Activated CD8-positive, alpha-beta memory T cell treated with anti-CD3 and anti-CD28 coated beads for 36 hours (primary cell): ENCODE measurements at regions not wholly inside any gene's neighbourhood (a gene's known extent, or its start where the extent isn't known, plus 50 kb on each side); places are given as distances from the start of the nearest gene placed in this dataset.

ENCODE experiments used
- CTCF ChIA-PET: fragments of 350-600 bp; sonication (Branson Sonifier 250); formaldehyde crosslinking; loops from one replicate; lab custom pipeline; 2021; ENCODE audit warnings: antibody characterized with exemption; lab: Charles Lee
- POLR2A ChIA-PET: fragments of 350-600 bp; sonication (Branson Sonifier 250); formaldehyde crosslinking; loops from one replicate; lab custom pipeline; 2021; ENCODE audit warnings: antibody characterized with exemption; lab: Charles Lee

- ChIA-PET CTCF (no interaction called here), POLR2A (no interaction called here)
Observed at GRCh38 chr15:93190238-93190637, 101.2 kb upstream of the RGMA start.

DNA sequence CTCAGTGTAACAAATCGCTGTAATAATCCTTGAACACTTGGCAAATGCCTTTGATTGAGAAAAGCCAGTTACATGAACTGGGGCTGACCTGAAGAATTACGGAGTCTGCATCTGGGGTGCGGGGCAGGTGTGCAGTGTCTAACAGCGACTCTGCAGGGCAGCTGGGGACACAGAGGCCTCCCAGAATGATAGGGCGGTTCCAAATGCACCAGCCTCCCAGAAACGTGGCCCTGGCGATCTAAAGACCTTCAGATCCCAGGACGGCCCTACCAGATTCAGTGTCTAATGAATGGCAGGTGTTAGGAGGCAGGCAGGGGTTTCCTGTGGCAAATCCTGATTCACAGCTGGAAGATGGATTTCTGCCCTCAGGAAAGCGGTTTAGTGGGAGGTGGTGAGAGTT is 100.5 kb upstream of the RGMA start:
- ChIA-PET POLR2A (no interaction called here), CTCF (no interaction called here)

DNA sequence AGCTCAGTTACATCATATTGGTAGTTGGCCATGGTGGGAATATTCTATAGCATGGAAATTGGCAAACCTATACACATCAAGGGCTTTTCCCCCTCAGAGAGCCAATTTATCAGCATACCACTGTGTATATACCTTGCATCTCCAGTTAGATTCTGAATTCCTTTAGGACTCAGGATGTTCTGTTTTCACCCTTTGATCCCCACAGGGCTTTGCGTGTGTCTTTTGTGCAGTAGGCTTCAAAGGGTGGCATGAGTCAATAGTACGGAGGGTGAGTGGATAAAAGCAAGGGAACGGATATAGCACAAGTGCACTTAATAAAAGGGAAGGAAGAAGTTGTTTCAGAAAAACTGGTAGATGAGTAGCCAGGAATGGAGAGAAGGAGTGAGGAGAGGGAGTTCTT is 99.2 kb upstream of the RGMA start:
- CTCF ChIA-PET: no interaction called here
- POLR2A ChIA-PET: no interaction called here

- POLR2A ChIA-PET: no interaction called here
Observed at GRCh38 chr15:93185796-93186195, 96.8 kb upstream of the RGMA start.

DNA sequence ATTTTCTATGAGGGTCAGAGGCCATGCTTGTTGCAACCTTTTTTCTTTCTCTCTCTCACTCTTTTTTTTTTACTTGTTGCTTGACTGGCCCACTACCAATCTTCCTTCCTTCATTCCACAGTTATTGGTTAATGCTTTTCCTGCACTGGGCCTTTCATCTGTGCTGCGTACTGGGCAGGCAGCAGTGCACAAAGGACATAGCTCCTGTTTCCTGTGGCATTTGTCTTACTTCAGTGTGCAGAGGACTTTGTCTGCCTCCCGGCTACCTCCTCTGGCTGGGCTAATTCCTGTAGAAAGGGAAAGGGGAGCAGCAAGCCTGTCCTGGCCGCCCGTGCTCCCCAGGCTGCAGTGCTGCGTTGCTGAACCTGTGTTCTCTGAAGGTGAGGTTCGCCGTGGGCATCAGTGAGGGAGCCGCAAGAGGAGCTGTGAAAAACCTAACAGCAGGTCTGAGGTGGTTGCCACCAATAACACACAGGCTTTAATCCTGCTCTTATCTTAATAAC is 93.7 kb upstream of the RGMA start:
- ChIA-PET CTCF (no interaction called here), POLR2A (no interaction called here)

More at GRCh38 chr15:93185796-93186195, 96.8 kb upstream of the RGMA start:
- CTCF ChIA-PET: no interaction called here

DNA sequence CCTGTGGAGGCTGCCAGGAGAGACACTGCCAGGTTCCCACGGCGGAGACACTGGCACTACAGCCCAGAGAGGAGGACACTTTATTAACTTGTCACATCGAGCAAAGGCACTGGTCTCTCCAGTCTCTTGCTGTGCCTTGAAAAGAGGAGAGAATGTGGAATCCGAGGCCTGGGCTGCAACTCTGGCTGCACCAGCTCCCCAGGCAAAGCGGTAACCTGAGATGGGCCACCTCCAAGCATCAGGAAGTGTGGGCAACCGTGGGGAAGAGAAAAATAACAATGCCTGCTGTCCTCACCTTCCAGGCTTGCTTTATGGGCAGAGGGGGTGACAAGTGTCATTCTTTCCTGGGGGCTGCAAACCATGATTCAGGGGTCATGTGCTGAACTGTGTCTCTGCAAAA is 91.6 kb upstream of the RGMA start:
- CTCF ChIA-PET: interaction anchor here (0.6 kb wide), 1 partner anchor 178 kb away, joined by 6 read pairs; no protein-coding TSS in a partner anchor
- POLR2A ChIA-PET: no interaction called here

DNA sequence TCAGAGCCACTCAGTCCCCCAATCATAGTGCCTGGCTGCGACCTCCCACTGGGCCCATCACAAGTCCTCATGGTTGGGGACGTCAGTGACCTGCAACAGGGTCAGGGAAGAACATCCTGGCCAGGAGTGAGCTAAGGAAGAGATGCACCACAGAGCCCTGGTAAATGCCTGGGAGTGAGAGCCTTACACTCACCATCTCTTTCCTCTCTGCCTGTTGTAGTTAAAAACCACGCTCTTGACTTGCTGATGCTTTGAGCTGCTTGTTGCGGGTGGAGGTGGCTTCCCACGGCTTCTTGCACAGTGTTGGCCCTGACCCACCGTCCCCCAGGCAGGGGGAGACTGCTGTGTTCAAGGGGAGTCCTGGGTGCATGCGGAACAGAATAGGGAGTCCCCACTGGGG is 91.1 kb upstream of the RGMA start:
- CTCF ChIA-PET: no interaction called here
- POLR2A ChIA-PET: no interaction called here

DNA sequence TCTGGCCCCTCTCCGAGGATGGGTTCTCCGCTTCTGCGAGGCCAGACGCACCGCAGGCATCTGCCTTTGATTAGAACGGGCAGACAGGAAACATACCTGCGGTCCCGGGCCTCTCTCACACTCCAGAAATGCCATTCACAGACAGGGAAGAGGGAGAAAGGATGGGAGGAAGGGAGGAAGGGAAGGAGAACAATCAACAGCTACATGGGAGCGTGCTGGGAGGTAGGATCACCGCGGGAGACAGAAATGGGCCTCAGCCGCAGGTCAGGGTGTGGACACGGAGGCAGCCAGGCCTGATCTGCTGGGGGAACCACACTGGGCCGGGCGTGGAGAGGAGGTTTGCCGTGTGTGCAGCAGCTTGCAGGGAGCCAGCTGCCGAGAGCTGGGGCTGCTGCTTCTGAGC is 90.7 kb upstream of the RGMA start:
- POLR2A ChIA-PET: no interaction called here
- CTCF ChIA-PET: no interaction called here

- ChIA-PET CTCF (no interaction called here), POLR2A (no interaction called here)
Observed at GRCh38 chr15:93179072-93179471, 90.1 kb upstream of the RGMA start.

- CTCF ChIA-PET: interaction anchor here (1.3 kb wide), 1 partner anchor 10 kb away, joined by 6 read pairs; no protein-coding TSS in a partner anchor
- POLR2A ChIA-PET: no interaction called here
Observed at GRCh38 chr15:93178371-93178770, 89.4 kb upstream of the RGMA start.

- ChIA-PET POLR2A (no interaction called here), CTCF (no interaction called here)
Observed at GRCh38 chr15:93176065-93176464, 87.1 kb upstream of the RGMA start.

- CTCF ChIA-PET: interaction anchor here (1.1 kb wide), 1 partner anchor 10 kb away, joined by 3 read pairs; no protein-coding TSS in a partner anchor
- POLR2A ChIA-PET: no interaction called here
Observed at GRCh38 chr15:93174836-93175235, 85.8 kb upstream of the RGMA start.

- POLR2A ChIA-PET: no interaction called here
- CTCF ChIA-PET: no interaction called here
Observed at GRCh38 chr15:93173369-93173768, 84.4 kb upstream of the RGMA start.

DNA sequence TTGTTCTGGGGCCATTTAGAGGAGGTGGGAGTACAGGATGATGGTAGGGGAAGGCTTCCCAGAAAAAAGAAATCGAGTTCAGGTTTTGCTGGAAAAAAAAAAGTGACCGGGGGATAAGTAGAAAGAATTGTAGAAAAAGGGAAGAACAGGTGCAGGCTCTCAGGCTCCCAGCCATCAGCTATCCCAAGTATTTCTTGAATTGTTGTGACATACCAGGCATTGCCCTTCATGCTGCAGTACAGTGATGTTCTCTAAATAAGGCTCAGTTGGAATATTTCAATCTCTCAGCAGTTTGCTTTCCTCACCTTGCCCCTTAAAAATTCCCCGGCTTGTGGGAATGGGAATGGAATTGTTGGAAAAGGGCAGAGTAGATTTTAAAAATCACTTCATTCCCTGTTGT is 82.5 kb upstream of the RGMA start:
- POLR2A ChIA-PET: no interaction called here

DNA sequence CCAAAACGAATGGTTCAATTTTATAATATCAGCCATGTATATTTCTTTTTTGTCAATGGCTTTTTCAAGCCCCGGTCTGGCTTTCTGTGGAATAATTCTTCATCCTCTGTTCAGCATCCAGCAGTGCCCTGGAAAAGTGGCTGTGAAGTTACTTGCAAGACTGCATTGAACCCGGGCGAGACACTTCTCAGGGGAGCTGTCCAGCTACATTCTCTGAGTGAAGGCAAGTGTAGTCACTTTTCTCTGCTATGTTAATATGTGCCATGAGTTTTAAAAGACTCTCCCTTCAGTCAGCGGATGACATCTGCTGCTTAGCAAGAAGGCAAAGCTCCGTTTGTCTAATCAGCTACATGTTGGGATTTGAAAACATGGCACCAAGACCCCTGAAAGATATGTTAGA is 81.3 kb upstream of the RGMA start:
- CTCF ChIA-PET: no interaction called here
- POLR2A ChIA-PET: no interaction called here

More for the DNA sequence above, 82.5 kb upstream of the RGMA start:
- CTCF ChIA-PET: no interaction called here

DNA sequence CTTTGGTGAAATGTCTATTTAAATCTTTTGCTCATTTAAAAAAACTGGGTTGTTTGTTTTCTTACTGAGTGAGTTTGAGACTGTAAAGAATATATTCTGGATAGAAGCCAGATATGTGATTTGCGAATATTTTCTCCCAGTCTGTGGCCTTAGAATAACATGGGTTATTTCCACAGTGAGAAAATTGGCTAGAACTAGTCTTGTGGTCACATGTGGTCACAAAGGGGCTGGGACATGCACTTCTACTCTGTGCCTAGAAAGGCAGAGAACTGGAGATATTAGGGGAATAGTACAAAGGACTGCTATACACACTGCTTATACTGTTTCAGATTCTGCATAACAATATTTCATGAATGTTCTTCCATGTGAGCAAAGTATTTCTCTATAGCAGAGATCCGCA is 79.9 kb upstream of the RGMA start:
- CTCF ChIA-PET: interaction anchor here (1.3 kb wide), 1 partner anchor 9 kb away, joined by 6 read pairs; no protein-coding TSS in a partner anchor
- POLR2A ChIA-PET: no interaction called here

DNA sequence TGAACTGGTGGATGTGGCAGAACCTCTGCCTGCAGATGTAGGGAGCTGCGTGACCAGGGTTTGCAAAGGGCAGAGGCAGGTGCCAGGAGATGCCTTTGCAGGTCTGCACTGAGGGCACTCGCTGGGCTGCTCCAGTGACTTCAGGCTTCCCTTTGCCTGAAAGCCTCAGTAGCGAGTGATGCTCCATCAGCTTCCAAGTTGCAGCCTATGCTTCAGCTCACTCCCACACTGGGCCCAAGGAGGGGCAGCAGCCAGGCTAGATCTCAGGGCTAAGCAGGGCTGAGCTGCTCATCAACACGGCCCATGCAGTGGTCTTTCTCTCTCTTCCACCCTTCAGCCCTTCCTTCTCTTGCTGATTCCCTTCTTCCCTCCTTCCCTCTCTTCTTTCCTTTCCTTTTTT is 78.3 kb upstream of the RGMA start:
- CTCF ChIA-PET: no interaction called here

GRCh38 chr15:93166675-93167074 is 77.7 kb upstream of the RGMA start:
- ChIA-PET POLR2A (no interaction called here), CTCF (no interaction called here)

More for the DNA sequence above, 78.3 kb upstream of the RGMA start:
- POLR2A ChIA-PET: no interaction called here

DNA sequence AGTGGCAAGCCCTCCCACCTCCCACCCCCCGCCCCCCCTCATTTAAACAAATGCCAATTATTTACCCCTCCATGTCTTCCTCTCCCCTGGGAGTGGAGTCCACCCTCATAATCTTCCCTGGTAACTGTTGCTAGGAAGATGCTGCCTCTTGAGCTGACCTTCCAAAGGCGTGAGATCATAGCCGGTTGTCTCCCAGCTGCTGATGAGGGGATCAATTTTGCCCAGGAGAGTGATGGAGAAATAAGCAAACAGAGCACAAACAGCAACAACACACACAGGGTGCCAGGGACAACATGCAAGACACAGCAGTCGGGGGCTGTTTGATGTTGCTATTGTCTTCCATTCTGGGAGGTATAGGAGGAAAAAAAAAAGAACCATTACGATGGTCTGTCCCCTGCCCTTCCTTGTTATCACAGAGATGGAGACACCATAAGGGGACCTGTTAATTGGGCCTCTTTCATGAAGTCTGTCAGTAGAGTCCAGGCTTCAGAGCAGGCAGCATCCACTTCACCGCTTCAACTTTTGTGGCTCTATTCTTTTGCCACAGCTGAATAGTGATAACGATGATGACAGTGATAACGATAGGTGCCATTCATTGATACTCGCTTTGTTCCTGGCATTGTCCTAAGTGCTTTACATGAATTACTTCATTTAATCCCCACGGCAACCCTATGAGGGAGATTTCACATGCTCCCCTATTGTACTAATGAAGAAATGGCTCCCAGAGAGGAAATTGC is 76.9 kb upstream of the RGMA start:
- POLR2A ChIA-PET: no interaction called here

GRCh38 chr15:93164409-93164808 is 75.4 kb upstream of the RGMA start:
- ChIA-PET POLR2A (no interaction called here), CTCF (no interaction called here)

More for the DNA sequence above, 76.9 kb upstream of the RGMA start:
- CTCF ChIA-PET: no interaction called here

- ChIA-PET CTCF (no interaction called here), POLR2A (no interaction called here)
Observed at GRCh38 chr15:93162560-93162959, 73.5 kb upstream of the RGMA start.
